BLaER1 (cell line): ENCODE measurements at regions not wholly inside any gene's neighbourhood (a gene's known extent, or its start where the extent isn't known, plus 50 kb on each side); places are given as distances from the start of the nearest gene placed in this dataset.
A peak's percentile ranks its signal among the peaks of the same experiment; 100 is the strongest.
"Not testable (repeated sequence)": the region's sequence is repeated elsewhere in the genome, so short reads cannot be mapped to it uniquely, and the experiment has no call there.

Experiments used
- H3K27ac ChIP-seq: shearing (Covaris generic); formaldehyde crosslinking; 2 replicates; pipeline ENCODE4 v1.8.1; 2022
- H3K27me3 ChIP-seq: shearing (Covaris generic); formaldehyde crosslinking; 2 replicates; pipeline ENCODE4 v1.8.1; 2022
- H3K36me3 ChIP-seq: shearing (Covaris generic); formaldehyde crosslinking; 2 replicates; pipeline ENCODE4 v1.8.1; 2022
- H3K4me1 ChIP-seq: shearing (Covaris generic); formaldehyde crosslinking; 2 replicates; pipeline ENCODE4 v1.8.1; 2022
- H3K4me2 ChIP-seq: shearing (Covaris generic); formaldehyde crosslinking; 2 replicates; pipeline ENCODE4 v1.8.1; 2022
- H3K4me3 ChIP-seq: shearing (Covaris generic); formaldehyde crosslinking; 2 replicates; pipeline ENCODE4 v1.8.1; 2022
- H3K9ac ChIP-seq: shearing (Covaris generic); formaldehyde crosslinking; 2 replicates; pipeline ENCODE4 v1.8.1; 2022
- H3K9me3 ChIP-seq: shearing (Covaris generic); formaldehyde crosslinking; 2 replicates; pipeline ENCODE4 v1.8.1; 2022
- H4K20me1 ChIP-seq: shearing (Covaris generic); formaldehyde crosslinking; 2 replicates; pipeline ENCODE4 v1.8.1; 2022
- Cebpa-rat ChIP-seq: shearing (Covaris generic); IDR thresholded peaks from 2 replicates; pipeline ENCODE4 v1.8.1; 2022

DNA sequence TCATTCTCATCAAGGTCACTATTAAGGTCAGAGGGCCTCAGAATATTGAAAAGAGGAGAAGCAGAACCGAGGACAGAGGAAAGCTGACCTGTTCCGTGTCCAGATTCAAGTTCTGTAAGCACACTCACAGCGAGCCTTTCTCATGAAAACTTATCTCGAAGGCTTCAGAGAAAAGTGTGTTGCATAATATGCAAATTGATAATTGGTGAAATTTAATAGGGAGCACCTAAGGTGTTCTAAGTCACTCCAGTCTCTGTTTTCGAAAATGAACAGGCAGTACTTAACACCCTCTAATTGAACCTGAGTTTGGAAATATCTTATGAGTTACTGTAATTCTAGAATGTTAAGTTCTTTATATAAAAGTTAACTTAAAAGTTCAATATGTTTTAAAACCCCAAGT, 181.2 kb upstream of the PDE10A start:
- Histone ChIP-seq H3K9ac (no peak overlapping the region), H3K4me2 (no peak overlapping the region), H3K27ac (no peak overlapping the region), H3K36me3 (no peaks in the 10 kb centered on the region), H3K4me1 (peaks cover 8% of the 10 kb centered on the region; the same call in 1 of the 2 replicates), H3K9me3 (no peaks in the 10 kb centered on the region), H4K20me1 (no peaks in the 10 kb centered on the region), H3K4me3 (no peak overlapping the region), H3K27me3 (peaks cover 49% of the 10 kb centered on the region)
- TF ChIP-seq Cebpa-rat = no peak

DNA sequence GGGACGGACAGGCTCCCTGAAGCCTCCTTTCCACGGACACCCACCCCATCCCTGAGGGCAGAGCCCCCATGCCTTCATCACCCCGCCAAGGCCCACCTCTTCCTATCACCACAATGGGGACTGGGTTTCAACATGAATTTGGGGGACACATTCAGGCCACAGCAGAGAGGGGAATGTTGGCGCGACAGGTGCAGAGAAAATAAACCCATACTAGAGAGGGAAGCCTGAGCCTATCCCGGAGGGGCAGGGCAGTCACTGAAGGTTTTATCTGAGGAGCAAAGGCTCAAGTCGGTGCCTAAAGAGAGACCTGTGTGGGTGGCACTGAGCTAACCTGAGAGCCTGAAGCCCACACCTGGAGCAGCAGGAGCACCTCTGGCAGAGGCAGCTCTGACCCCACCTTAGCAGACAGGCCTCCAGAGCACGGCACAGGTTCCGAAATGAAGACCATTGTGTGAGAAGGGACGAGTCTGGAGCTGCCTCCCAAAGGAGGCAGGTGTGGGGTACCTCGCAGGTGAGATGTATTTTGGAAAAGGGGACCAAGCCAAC, 180.6 kb upstream of the PDE10A start:
- no peak for TF ChIP-seq Cebpa-rat
- no peak overlapping the region for H3K9ac ChIP-seq
- H3K4me2 ChIP-seq = no peak overlapping the region
- H3K27ac ChIP-seq = no peak overlapping the region
- peaks cover 49% of the 10 kb centered on the region for H3K27me3 ChIP-seq
- H3K4me1 ChIP-seq = peaks cover 8% of the 10 kb centered on the region; the same call in 1 of the 2 replicates
- H4K20me1 ChIP-seq = no peaks in the 10 kb centered on the region
- H3K9me3 ChIP-seq = no peaks in the 10 kb centered on the region
- H3K36me3 ChIP-seq = no peaks in the 10 kb centered on the region
- no peak overlapping the region for H3K4me3 ChIP-seq

DNA sequence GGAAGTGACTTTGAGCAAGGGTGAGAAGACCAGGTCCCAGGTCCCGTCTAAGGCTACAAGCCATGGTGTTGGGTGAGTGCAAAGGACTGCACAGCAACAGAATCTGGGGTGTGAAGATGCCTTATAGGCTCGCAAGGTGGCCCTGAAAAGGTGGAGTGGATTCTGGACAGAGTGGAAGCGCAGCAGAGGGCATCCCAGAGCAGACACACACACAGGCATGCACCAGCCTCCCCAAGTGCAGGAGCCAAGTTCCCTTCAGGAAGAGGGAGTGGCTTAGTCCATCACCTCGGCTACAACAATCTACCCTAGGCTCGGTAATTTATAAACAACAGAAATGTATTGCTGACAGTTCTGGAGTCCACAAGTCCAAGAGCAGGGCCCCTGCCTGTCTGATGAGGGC, 180.1 kb upstream of the PDE10A start:
- H3K27ac ChIP-seq = no peak overlapping the region
- no peak overlapping the region for H3K4me3 ChIP-seq
- peaks cover 8% of the 10 kb centered on the region; the same call in 1 of the 2 replicates for H3K4me1 ChIP-seq
- H4K20me1 ChIP-seq = no peaks in the 10 kb centered on the region
- no peak overlapping the region for H3K9ac ChIP-seq
- H3K27me3 ChIP-seq = peaks cover 44% of the 10 kb centered on the region
- no peaks in the 10 kb centered on the region for H3K36me3 ChIP-seq
- TF ChIP-seq Cebpa-rat = no peak
- H3K4me2 ChIP-seq = no peak overlapping the region
- no peaks in the 10 kb centered on the region for H3K9me3 ChIP-seq

DNA sequence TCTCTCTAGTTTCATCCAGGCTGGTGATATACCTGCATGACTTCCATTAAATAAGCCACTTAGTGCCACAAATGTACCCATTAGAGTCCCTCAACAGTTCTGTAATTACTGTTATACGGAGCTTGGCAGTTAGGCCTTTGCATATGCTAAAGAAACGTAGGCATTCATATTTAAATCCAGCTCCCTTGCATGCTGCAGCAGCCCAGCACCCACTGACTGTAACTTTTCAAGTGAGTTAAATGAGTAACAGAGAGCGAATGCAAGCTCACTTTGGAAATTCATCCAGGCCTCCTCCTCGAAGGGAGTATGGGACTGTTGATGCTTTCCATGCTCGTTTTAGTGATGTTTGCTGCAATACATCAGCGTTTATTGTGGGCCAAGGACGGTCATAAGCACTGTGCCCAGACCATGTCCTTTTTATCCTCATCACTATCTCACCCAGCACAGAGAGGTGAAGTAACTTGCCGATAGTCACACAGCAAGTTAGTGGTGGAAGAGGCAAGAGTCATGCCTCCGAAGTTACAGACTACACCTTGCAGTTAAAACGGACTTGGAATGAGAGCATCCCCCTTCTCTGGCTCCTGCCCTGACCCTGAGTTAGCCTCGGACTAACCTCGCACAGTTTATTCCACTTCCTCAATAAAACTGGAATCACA, 179.4 kb upstream of the PDE10A start:
- H3K9me3 ChIP-seq = no peaks in the 10 kb centered on the region
- H3K9ac ChIP-seq = no peak overlapping the region
- peaks cover 37% of the 10 kb centered on the region for H3K27me3 ChIP-seq
- H3K27ac ChIP-seq = no peak overlapping the region
- H4K20me1 ChIP-seq = no peaks in the 10 kb centered on the region
- H3K4me2 ChIP-seq = no peak overlapping the region
- no peaks in the 10 kb centered on the region for H3K36me3 ChIP-seq
- no peak for TF ChIP-seq Cebpa-rat
- H3K4me3 ChIP-seq = no peak overlapping the region
- H3K4me1 ChIP-seq = peaks cover 8% of the 10 kb centered on the region; the same call in 1 of the 2 replicates

- H3K27ac ChIP-seq = no peak overlapping the region
- no peak overlapping the region for H3K9ac ChIP-seq
- peaks cover 24% of the 10 kb centered on the region for H3K27me3 ChIP-seq
- no peak overlapping the region for H3K4me3 ChIP-seq
- no peaks in the 10 kb centered on the region for H3K36me3 ChIP-seq
- no peaks in the 10 kb centered on the region for H3K9me3 ChIP-seq
- H4K20me1 ChIP-seq = no peaks in the 10 kb centered on the region
- peaks cover 2% of the 10 kb centered on the region; the same call in 1 of the 2 replicates for H3K4me1 ChIP-seq
- no peak for TF ChIP-seq Cebpa-rat
- no peak overlapping the region for H3K4me2 ChIP-seq
These were observed 178.1 kb upstream of the PDE10A start for GRCh38 chr6:165841153-165841558.

DNA sequence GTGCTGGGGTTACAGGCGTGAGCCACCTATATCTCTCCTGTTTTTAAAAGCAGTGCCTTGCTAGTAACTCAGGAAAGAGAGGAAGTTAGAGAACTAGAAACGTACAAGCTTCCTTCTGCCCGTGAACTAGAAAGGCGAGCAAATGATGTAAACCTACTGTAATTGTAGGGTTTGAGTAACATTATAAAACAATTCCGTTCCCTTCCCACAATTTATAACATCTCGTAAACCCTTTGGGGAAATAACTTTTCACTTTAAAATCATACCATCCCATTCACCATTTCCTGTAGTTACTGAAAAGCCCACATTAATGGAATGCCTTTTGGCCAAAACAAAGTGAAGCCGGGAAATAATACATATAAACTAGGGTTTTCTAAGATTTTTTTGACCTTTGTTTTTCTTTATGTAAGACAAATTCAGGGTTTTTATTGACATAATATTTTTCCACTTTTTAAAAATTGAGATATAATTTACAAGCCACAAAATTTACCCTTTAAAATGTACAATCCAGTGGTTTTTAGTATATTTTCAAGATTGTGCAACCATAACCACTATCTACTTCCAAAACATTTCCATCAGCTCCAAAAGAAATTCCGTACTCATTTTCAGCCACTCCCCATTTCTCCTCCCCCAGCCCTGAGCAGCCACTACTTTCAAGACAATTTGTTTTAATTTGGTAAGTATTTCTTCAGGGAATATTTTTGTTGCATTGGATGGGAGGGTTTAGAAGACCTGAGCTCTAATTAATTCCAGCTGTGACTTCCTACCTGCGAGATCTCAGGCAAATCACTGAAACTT, 175.1 kb upstream of the PDE10A start:
- Histone ChIP-seq H3K4me3 (no peak overlapping the region), H3K4me2 (no peak overlapping the region), H3K9me3 (no peaks in the 10 kb centered on the region), H3K27me3 (no peaks in the 10 kb centered on the region), H3K9ac (no peak overlapping the region), H3K4me1 (peaks cover 28% of the 10 kb centered on the region), H3K36me3 (no peaks in the 10 kb centered on the region), H3K27ac (no peak overlapping the region), H4K20me1 (no peaks in the 10 kb centered on the region)
- no peak for TF ChIP-seq Cebpa-rat

DNA sequence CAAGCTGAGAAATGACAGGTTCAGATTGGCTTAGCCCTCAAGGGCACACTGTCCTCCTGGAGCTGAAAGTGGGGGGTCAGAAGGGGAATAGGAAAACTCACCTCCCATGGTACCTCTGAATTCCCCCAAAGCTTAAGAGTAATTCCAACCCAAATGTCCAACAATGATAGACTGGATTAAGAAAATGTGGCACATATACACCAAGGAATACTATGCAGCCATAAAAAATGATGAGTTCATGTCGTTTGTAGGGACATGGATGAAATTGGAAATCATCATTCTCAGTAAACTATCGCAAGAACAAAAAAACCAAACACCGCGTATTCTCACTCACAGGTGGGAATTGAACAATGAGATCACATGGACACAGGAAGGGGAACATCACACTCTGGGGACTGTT, 173.6 kb upstream of the PDE10A start:
- not testable (repeated sequence) for H3K27ac ChIP-seq

DNA sequence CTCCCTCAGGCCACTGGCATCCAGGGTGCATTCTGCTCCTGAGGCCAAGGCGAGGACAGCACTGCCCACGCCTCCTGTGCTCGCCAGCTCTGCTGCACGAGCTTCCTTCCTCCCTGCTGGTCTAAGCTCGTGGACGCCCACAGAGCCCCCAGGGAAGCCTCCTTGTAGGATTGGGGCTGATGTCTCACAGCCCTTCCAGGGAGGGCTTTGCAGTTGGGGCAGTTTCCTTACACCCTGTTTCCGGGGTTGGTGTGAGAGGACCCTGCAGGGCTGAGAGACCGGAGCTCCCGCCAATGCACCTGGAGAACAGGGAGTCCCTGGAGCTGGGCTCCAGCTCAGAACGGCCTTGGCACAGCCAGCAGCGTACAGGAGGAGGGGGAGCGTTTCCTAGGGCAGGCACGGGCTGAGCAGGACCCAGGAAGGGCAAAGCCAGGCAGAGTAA, 172.4 kb upstream of the PDE10A start:
- no peak overlapping the region for H3K9ac ChIP-seq
- H3K4me2 ChIP-seq = peak overlapping the region; percentile 83
- H3K27ac ChIP-seq = 0 out of 2 replicates have a peak overlapping the region, but pooled peaks have one; percentile 28
- H3K4me3 ChIP-seq = no peak overlapping the region
- TF ChIP-seq Cebpa-rat = no peak
- no peaks in the 10 kb centered on the region for H4K20me1 ChIP-seq
- no peaks in the 10 kb centered on the region for H3K36me3 ChIP-seq
- H3K27me3 ChIP-seq = no peaks in the 10 kb centered on the region
- no peaks in the 10 kb centered on the region for H3K9me3 ChIP-seq
- peaks cover 55% of the 10 kb centered on the region for H3K4me1 ChIP-seq

More for the DNA sequence above, 173.6 kb upstream of the PDE10A start:
- H3K4me2 ChIP-seq, H3K27me3 ChIP-seq, H3K4me3 ChIP-seq, H3K36me3 ChIP-seq, H4K20me1 ChIP-seq, H3K9ac ChIP-seq, H3K9me3 ChIP-seq: not testable (repeated sequence)
- H3K4me1 ChIP-seq = peaks cover 43% of the 10 kb centered on the region

DNA sequence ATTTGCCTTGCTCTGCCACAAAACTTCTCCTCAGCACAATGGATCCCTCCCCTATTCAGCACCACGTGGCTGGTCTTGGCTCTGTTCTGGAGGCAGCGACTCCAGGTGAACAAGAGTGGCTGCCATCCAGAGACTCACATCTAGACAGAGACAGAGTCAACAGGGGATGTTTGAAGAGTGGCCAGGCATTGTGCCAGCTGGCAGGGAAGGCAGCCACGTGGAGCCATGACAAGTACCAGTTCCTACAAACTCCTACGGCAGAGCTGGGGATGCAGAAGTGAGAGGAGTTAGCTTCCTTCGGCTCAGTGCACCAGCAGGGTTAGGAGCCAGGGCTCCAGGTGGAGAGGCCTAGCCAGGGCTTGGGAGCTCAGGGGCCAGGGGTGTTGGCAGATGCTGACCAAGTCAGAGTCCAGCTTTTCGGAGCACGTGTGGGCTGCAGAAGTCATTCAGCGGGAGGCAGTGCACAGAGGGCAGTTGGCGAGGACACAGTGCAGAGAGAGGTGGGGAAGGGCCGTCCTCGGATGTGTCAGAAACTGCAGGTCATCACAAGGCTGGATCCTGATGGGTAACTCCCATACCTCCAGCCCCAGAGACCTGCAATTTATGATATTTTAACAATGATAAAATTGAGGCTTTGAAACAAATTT, 171.7 kb upstream of the PDE10A start:
- Histone ChIP-seq H3K4me2 (peak overlapping the region; percentile 83), H3K27ac (no peak overlapping the region), H3K4me3 (no peak overlapping the region), H3K9ac (no peak overlapping the region), H3K4me1 (peaks cover 56% of the 10 kb centered on the region), H3K27me3 (no peaks in the 10 kb centered on the region), H4K20me1 (no peaks in the 10 kb centered on the region), H3K36me3 (no peaks in the 10 kb centered on the region), H3K9me3 (no peaks in the 10 kb centered on the region)
- no peak for TF ChIP-seq Cebpa-rat
